Panc1 (cell line): ENCODE measurements at regions not wholly inside any gene's neighbourhood (a gene's known extent, or its start where the extent isn't known, plus 50 kb on each side); places are given as distances from the start of the nearest gene placed in this dataset.

Experiments
- ATAC-seq: fragments of 200-7000 bp; cut with Tn5 transposase; 2 replicates; pipeline ENCODE4 v1.9.1; 2020; ENCODE audit warnings: mild to moderate bottlenecking, moderate library complexity
- BruUV-seq: library from RNA; stranded (reverse); fragments of 400-500 nt; replicated peaks from 2 replicates; lab custom pipeline; 2021; lab: Mats Ljungman, UMichigan
- CTCF ChIA-PET: fragments of 300-600 bp; sonication (Branson Sonifier 250); formaldehyde crosslinking; loops from one replicate; lab custom pipeline; 2022; ENCODE audit warnings: antibody characterized with exemption; lab: Charles Lee
- POLR2A ChIA-PET: fragments of 300-600 bp; sonication (Branson Sonifier 250); formaldehyde crosslinking; loops from one replicate; lab custom pipeline; 2022; ENCODE audit warnings: antibody characterized with exemption; lab: Charles Lee
- DNase-seq: peaks from one replicate; pipeline ENCODE4 v3.0.0-alpha.2; 2010; ENCODE audit warnings: low read depth, low spot score
- H3K27ac ChIP-seq: 2 replicates; pipeline ENCODE4 v1.5.1; 2011; ENCODE audit warnings: mild to moderate bottlenecking, low read length, inconsistent platforms
- H3K27me3 ChIP-seq: fragments of 200-500 bp; sonication (Bioruptor generic); 2 replicates; pipeline ENCODE4 v1.6.0; 2014; ENCODE audit warnings: low read length, inconsistent platforms; ENCODE audit not compliant: control insufficient read depth, insufficient read depth
- H3K36me3 ChIP-seq: fragments of 200-500 bp; sonication (Bioruptor generic); 2 replicates; pipeline ENCODE4 v1.5.1; 2014; ENCODE audit warnings: inconsistent platforms, mild to moderate bottlenecking, low read length, moderate library complexity; ENCODE audit not compliant: control insufficient read depth, insufficient read depth
- H3K4me1 ChIP-seq: 2 replicates; pipeline ENCODE4 v1.5.1; 2011; ENCODE audit warnings: inconsistent platforms, mild to moderate bottlenecking, low read length, moderate library complexity; ENCODE audit not compliant: control insufficient read depth, insufficient read depth
- H3K4me3 ChIP-seq, 2 experiments: 2 replicates each; pipeline ENCODE4 v1.5.1; 2011 to 2012; ENCODE audit warnings: low read depth in 2 of 2, low read length in 2 of 2, mild to moderate bottlenecking in 2 of 2, inconsistent platforms in 1 of 2, moderate library complexity in 1 of 2
- H3K9me3 ChIP-seq: fragments of 200-500 bp; sonication (Bioruptor generic); 2 replicates; pipeline ENCODE4 v1.5.1; 2014; ENCODE audit warnings: low read depth, mild to moderate bottlenecking, inconsistent platforms, low read length, moderate library complexity; ENCODE audit not compliant: control insufficient read depth, insufficient read depth
- POLR2AphosphoS5 ChIP-seq: IDR thresholded peaks from 2 replicates; pipeline ENCODE4 v1.6.1; 2012; ENCODE audit warnings: mild to moderate bottlenecking, low read depth, low read length, moderate library complexity
- SIN3A ChIP-seq: IDR thresholded peaks from 2 replicates; pipeline ENCODE4 v1.6.1; 2012; ENCODE audit warnings: low read depth, mild to moderate bottlenecking, low read length, moderate library complexity, borderline replicate concordance; ENCODE audit not compliant: insufficient read depth
- TCF7L2 ChIP-seq: IDR thresholded peaks from 2 replicates; pipeline ENCODE4 v1.6.1; 2011; ENCODE audit warnings: mild to moderate bottlenecking, low read depth, low read length, inconsistent platforms
- in situ Hi-C: cut with HindIII; loops from 2 replicates; pipeline ENCODE4 v1.10.0; 2016; ENCODE audit warnings: low sequenced_read_pairs, low pct_unique_long_range_greater_than_20kb
- intact Hi-C: fragments of 100-400 bp; cut with micrococcal nuclease; formaldehyde crosslinking; loops from one replicate; pipeline ENCODE4 v1.10.0; 2022; ENCODE audit not compliant: unreplicated experiment
- TF ChIP-seq, protein P1 (sequence below): fragments of 450-650 bp; IDR thresholded peaks from 2 replicates; pipeline ENCODE4 v1.5.1; 2017; ENCODE audit warnings: mild to moderate bottlenecking
- TF ChIP-seq, protein P2 (sequence below), 2 experiments: IDR thresholded peaks; 2 replicates each; pipeline ENCODE4 v1.6.1; 2011 to 2012; ENCODE audit warnings: low read depth in 2 of 2, control low read depth in 1 of 2, low read length in 1 of 2, mild to moderate bottlenecking in 1 of 2, moderate library complexity in 1 of 2; ENCODE audit not compliant: insufficient read depth in 1 of 2

- no peak for DNase-seq
- no peaks in the 10 kb centered on the region for H3K9me3 ChIP-seq
- no peak overlapping the region for H3K4me3 ChIP-seq
- intact Hi-C loops (no loop called here), in situ Hi-C loops (no loop called here)
- no peak overlapping the region for H3K27ac ChIP-seq
- POLR2A ChIA-PET = no interaction called here
- CTCF ChIA-PET = interaction anchor here (0.8 to 1.2 kb wide), 2 partner anchors 10 to 44 kb away, joined by 3 to 5 read pairs; no protein-coding TSS in a partner anchor
- H3K4me1 ChIP-seq = no peaks in the 10 kb centered on the region
- ATAC-seq = no peak
- H3K36me3 ChIP-seq = no peaks in the 10 kb centered on the region
- H3K27me3 ChIP-seq = peaks cover 6% of the 10 kb centered on the region
- TF ChIP-seq, protein P1, sequence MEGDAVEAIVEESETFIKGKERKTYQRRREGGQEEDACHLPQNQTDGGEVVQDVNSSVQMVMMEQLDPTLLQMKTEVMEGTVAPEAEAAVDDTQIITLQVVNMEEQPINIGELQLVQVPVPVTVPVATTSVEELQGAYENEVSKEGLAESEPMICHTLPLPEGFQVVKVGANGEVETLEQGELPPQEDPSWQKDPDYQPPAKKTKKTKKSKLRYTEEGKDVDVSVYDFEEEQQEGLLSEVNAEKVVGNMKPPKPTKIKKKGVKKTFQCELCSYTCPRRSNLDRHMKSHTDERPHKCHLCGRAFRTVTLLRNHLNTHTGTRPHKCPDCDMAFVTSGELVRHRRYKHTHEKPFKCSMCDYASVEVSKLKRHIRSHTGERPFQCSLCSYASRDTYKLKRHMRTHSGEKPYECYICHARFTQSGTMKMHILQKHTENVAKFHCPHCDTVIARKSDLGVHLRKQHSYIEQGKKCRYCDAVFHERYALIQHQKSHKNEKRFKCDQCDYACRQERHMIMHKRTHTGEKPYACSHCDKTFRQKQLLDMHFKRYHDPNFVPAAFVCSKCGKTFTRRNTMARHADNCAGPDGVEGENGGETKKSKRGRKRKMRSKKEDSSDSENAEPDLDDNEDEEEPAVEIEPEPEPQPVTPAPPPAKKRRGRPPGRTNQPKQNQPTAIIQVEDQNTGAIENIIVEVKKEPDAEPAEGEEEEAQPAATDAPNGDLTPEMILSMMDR = no peak
- TF ChIP-seq, protein P2, sequence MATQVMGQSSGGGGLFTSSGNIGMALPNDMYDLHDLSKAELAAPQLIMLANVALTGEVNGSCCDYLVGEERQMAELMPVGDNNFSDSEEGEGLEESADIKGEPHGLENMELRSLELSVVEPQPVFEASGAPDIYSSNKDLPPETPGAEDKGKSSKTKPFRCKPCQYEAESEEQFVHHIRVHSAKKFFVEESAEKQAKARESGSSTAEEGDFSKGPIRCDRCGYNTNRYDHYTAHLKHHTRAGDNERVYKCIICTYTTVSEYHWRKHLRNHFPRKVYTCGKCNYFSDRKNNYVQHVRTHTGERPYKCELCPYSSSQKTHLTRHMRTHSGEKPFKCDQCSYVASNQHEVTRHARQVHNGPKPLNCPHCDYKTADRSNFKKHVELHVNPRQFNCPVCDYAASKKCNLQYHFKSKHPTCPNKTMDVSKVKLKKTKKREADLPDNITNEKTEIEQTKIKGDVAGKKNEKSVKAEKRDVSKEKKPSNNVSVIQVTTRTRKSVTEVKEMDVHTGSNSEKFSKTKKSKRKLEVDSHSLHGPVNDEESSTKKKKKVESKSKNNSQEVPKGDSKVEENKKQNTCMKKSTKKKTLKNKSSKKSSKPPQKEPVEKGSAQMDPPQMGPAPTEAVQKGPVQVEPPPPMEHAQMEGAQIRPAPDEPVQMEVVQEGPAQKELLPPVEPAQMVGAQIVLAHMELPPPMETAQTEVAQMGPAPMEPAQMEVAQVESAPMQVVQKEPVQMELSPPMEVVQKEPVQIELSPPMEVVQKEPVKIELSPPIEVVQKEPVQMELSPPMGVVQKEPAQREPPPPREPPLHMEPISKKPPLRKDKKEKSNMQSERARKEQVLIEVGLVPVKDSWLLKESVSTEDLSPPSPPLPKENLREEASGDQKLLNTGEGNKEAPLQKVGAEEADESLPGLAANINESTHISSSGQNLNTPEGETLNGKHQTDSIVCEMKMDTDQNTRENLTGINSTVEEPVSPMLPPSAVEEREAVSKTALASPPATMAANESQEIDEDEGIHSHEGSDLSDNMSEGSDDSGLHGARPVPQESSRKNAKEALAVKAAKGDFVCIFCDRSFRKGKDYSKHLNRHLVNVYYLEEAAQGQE (IDR thresholded peaks at IDR 0.05; ENCODE audit: insufficient read depth in 1 of 2, low read depth in 2 of 2, low read length in 1 of 2) = no peak
- TF ChIP-seq POLR2AphosphoS5 = no peak
- no peak for TF ChIP-seq TCF7L2
- no peak for TF ChIP-seq SIN3A
- no TSS peak for BruUV-seq
Measured at GRCh38 chr11:4197112-4197511, 102.5 kb downstream of the RRM1 start.

DNA sequence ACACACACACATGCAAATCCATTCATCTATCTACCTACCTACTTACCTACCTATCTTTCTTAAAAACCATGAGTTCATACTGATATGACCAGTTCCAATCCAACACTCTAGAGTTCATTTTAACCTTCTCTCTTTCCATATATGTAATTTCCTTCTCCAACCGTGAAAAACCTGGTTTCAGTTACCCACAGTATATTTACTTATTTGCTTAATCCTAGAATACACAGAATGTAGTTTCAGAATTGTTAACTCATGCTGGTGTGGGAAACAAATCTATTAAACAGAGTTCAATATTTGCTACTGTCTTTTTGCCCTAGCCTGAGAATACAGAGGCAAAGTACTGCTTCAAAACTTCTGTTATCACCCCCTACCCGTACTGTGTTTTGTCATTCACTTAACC lies 101.3 kb downstream of the RRM1 start:
- Histone ChIP-seq H3K9me3 (no peaks in the 10 kb centered on the region), H3K4me3 (no peak overlapping the region), H3K36me3 (no peaks in the 10 kb centered on the region), H3K4me1 (no peaks in the 10 kb centered on the region), H3K27me3 (peaks cover 6% of the 10 kb centered on the region), H3K27ac (no peak overlapping the region)
- CTCF ChIA-PET = interaction anchor here (1.2 kb wide), 1 partner anchor 8 kb away, joined by 5 read pairs; no protein-coding TSS in a partner anchor
- intact Hi-C loops = no loop called here
- POLR2A ChIA-PET = no interaction called here
- ATAC-seq = no peak
- no peak for TF ChIP-seq POLR2AphosphoS5
- TF ChIP-seq TCF7L2 = no peak
- TF ChIP-seq SIN3A = no peak
- TF ChIP-seq, protein P2 (IDR thresholded peaks at IDR 0.05; ENCODE audit: insufficient read depth in 1 of 2, low read depth in 2 of 2, low read length in 1 of 2) = no peak
- TF ChIP-seq, protein P1 = no peak
- DNase-seq = no peak
- in situ Hi-C loops = no loop called here
- no TSS peak for BruUV-seq
